HEK293 (cell line): ENCODE measurements at regions not wholly inside any gene's neighbourhood (a gene's known extent, or its start where the extent isn't known, plus 50 kb on each side); places are given as distances from the start of the nearest gene placed in this dataset.

ENCODE experiments used
- CTCF ChIA-PET: fragments of 350-600 bp; formaldehyde crosslinking; extraction: SDS; loops from one replicate; lab custom pipeline; 2021; ENCODE audit warnings: antibody characterized with exemption; lab: Yijun Ruan, JAX
- POLR2A ChIA-PET: fragments of 300-600 bp; formaldehyde crosslinking; extraction: SDS; loops from one replicate; lab custom pipeline; 2020; ENCODE audit warnings: antibody characterized with exemption, inconsistent platforms; lab: Yijun Ruan, JAX
- H3K27ac ChIP-seq: fragments of 200-500 bp; sonication (Bioruptor generic); 2 replicates; pipeline ENCODE4 v1.5.1; 2014; ENCODE audit warnings: low read depth, low read length, control low read depth, inconsistent platforms; ENCODE audit errors: extremely low read depth
- H3K36me3 ChIP-seq, 2 experiments: fragments of 200-500 bp in 1 of 2; sonication (Bioruptor generic) in 1 of 2; 1 replicate in 1 of 2; 2 replicates in 1 of 2; pipeline ENCODE4 v1.5.1; 2014 to 2017; ENCODE audit warnings: inconsistent platforms in 2 of 2, low read length in 2 of 2; ENCODE audit not compliant: control insufficient read depth in 2 of 2, insufficient read depth in 1 of 2
- H3K4me1 ChIP-seq: fragments of 200-500 bp; sonication (Bioruptor generic); 2 replicates; pipeline ENCODE4 v1.5.1; 2014; ENCODE audit warnings: mild to moderate bottlenecking, low read length, inconsistent platforms; ENCODE audit not compliant: control insufficient read depth, insufficient read depth
- H3K4me3 ChIP-seq: 2 replicates; pipeline ENCODE4 v1.5.1; 2011; ENCODE audit warnings: low read depth, mild to moderate bottlenecking, control low read depth, low read length, moderate library complexity
- H3K9me3 ChIP-seq: fragments of 200-500 bp; sonication (Bioruptor generic); 2 replicates; pipeline ENCODE4 v1.5.1; 2014; ENCODE audit warnings: low read depth, low read length, inconsistent platforms; ENCODE audit not compliant: control insufficient read depth, insufficient read depth
- BCL11A ChIP-seq: fragments of 450-650 bp; formaldehyde crosslinking; IDR thresholded peaks from 2 replicates; pipeline ENCODE4 v1.5.1; 2016; ENCODE audit warnings: low read depth, missing biosample characterization, missing genetic modification characterization
- FEZF1 ChIP-seq: fragments of 450-650 bp; formaldehyde crosslinking; IDR thresholded peaks from 2 replicates; pipeline ENCODE4 v1.5.1; 2016; ENCODE audit warnings: missing biosample characterization, missing genetic modification characterization
- GFI1B ChIP-seq: fragments of 450-650 bp; formaldehyde crosslinking; IDR thresholded peaks from 2 replicates; pipeline ENCODE4 v1.5.1; 2016; ENCODE audit warnings: missing biosample characterization, missing genetic modification characterization
- HOXC10 ChIP-seq: sonication (generic); formaldehyde crosslinking; IDR thresholded peaks from 2 replicates; pipeline ENCODE4 v1.8.1; 2023; ENCODE audit warnings: mild to moderate bottlenecking, missing genetic modification reagents
- ZBTB20 ChIP-seq: fragments of 450-650 bp; formaldehyde crosslinking; IDR thresholded peaks from 2 replicates; pipeline ENCODE4 v1.5.1; 2016; ENCODE audit warnings: missing biosample characterization, missing genetic modification characterization
- ZNF132 ChIP-seq: fragments of 450-650 bp; formaldehyde crosslinking; IDR thresholded peaks from 2 replicates; pipeline ENCODE4 v1.5.1; 2017; ENCODE audit warnings: missing biosample characterization, missing genetic modification characterization, borderline replicate concordance
- ZNF138 ChIP-seq: fragments of 450-650 bp; formaldehyde crosslinking; IDR thresholded peaks from 2 replicates; pipeline ENCODE4 v1.5.1; 2016; ENCODE audit warnings: missing biosample characterization, missing genetic modification characterization, borderline replicate concordance
- ZNF558 ChIP-seq: fragments of 450-650 bp; formaldehyde crosslinking; IDR thresholded peaks from 2 replicates; pipeline ENCODE4 v1.5.1; 2016; ENCODE audit warnings: missing biosample characterization, missing genetic modification characterization
- ZNF610 ChIP-seq: fragments of 450-650 bp; formaldehyde crosslinking; IDR thresholded peaks from 2 replicates; pipeline ENCODE4 v1.5.1; 2016; ENCODE audit warnings: missing biosample characterization, missing genetic modification characterization, borderline replicate concordance
- ZNF785 ChIP-seq: fragments of 450-650 bp; formaldehyde crosslinking; IDR thresholded peaks from 2 replicates; pipeline ENCODE4 v1.5.1; 2016; ENCODE audit warnings: missing biosample characterization, missing genetic modification characterization
- TF ChIP-seq, protein P1 (sequence below): fragments of 450-650 bp; formaldehyde crosslinking; IDR thresholded peaks from 2 replicates; pipeline ENCODE4 v1.5.1; 2017; ENCODE audit warnings: missing biosample characterization, missing genetic modification characterization
- TF ChIP-seq, protein P2 (sequence below): fragments of 450-650 bp; formaldehyde crosslinking; conservative IDR thresholded peaks from 2 replicates; pipeline ENCODE4 v1.5.1; 2016; ENCODE audit warnings: low read depth, missing biosample characterization, missing genetic modification characterization
- TF ChIP-seq, protein P3 (sequence below): fragments of 450-650 bp; formaldehyde crosslinking; IDR thresholded peaks from 2 replicates; pipeline ENCODE4 v1.5.1; 2016; ENCODE audit warnings: missing biosample characterization, missing genetic modification characterization
- TF ChIP-seq, protein P4 (sequence below): fragments of 450-650 bp; formaldehyde crosslinking; IDR thresholded peaks from 2 replicates; pipeline ENCODE4 v1.5.1; 2016; ENCODE audit warnings: missing biosample characterization, missing genetic modification characterization

DNA sequence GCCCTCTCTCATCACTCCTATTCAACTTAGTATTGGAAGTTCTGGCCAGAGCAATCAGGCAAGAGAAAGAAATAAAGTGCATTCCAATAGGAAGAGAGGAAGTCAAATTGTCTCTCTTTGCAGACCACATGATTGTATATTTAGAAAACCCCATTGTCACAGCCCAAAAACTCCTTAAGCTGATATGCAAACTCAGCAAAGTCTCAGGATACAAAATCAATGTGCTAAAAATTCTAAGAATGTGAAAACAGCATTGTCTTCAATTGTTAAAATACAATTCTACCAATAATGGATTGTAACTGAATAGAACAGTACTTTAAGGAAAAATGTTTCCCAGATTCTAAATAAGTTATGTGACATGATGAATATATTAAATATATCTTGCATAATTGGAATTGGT is 2269.2 kb upstream of the PCDH20 start:
- ChIA-PET POLR2A (no interaction called here), CTCF (no interaction called here)
- Histone ChIP-seq H3K4me1 (no peaks in the 10 kb centered on the region), H3K9me3 (no peaks in the 10 kb centered on the region), H3K36me3 (no peaks in the 10 kb centered on the region), H3K27ac (no peak overlapping the region), H3K4me3 (no peak overlapping the region)
- no peak for TF ChIP-seq GFI1B (tag by site-specific recombination)
- no peak for TF ChIP-seq BCL11A (tag by site-specific recombination)
- no peak for TF ChIP-seq ZNF558 (tag by site-specific recombination)
- TF ChIP-seq, protein P1, sequence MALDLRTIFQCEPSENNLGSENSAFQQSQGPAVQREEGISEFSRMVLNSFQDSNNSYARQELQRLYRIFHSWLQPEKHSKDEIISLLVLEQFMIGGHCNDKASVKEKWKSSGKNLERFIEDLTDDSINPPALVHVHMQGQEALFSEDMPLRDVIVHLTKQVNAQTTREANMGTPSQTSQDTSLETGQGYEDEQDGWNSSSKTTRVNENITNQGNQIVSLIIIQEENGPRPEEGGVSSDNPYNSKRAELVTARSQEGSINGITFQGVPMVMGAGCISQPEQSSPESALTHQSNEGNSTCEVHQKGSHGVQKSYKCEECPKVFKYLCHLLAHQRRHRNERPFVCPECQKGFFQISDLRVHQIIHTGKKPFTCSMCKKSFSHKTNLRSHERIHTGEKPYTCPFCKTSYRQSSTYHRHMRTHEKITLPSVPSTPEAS (tag by site-specific recombination), result no peak
- TF ChIP-seq, protein P2, sequence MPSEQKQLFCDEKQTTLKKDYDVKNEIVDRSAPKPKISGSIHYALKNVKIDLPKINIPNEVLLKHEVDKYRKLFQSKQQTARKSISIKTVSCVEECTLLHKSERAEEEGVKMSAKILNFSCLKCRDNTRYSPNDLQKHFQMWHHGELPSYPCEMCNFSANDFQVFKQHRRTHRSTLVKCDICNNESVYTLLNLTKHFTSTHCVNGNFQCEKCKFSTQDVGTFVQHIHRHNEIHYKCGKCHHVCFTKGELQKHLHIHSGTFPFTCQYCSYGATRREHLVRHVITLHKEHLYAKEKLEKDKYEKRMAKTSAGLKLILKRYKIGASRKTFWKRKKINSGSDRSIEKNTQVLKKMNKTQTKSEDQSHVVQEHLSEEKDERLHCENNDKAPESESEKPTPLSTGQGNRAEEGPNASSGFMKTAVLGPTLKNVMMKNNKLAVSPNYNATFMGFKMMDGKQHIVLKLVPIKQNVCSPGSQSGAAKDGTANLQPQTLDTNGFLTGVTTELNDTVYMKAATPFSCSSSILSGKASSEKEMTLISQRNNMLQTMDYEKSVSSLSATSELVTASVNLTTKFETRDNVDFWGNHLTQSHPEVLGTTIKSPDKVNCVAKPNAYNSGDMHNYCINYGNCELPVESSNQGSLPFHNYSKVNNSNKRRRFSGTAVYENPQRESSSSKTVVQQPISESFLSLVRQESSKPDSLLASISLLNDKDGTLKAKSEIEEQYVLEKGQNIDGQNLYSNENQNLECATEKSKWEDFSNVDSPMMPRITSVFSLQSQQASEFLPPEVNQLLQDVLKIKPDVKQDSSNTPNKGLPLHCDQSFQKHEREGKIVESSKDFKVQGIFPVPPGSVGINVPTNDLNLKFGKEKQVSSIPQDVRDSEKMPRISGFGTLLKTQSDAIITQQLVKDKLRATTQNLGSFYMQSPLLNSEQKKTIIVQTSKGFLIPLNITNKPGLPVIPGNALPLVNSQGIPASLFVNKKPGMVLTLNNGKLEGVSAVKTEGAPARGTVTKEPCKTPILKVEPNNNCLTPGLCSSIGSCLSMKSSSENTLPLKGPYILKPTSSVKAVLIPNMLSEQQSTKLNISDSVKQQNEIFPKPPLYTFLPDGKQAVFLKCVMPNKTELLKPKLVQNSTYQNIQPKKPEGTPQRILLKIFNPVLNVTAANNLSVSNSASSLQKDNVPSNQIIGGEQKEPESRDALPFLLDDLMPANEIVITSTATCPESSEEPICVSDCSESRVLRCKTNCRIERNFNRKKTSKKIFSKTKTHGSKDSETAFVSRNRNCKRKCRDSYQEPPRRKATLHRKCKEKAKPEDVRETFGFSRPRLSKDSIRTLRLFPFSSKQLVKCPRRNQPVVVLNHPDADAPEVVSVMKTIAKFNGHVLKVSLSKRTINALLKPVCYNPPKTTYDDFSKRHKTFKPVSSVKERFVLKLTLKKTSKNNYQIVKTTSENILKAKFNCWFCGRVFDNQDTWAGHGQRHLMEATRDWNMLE, result no peak
- TF ChIP-seq, protein P3, sequence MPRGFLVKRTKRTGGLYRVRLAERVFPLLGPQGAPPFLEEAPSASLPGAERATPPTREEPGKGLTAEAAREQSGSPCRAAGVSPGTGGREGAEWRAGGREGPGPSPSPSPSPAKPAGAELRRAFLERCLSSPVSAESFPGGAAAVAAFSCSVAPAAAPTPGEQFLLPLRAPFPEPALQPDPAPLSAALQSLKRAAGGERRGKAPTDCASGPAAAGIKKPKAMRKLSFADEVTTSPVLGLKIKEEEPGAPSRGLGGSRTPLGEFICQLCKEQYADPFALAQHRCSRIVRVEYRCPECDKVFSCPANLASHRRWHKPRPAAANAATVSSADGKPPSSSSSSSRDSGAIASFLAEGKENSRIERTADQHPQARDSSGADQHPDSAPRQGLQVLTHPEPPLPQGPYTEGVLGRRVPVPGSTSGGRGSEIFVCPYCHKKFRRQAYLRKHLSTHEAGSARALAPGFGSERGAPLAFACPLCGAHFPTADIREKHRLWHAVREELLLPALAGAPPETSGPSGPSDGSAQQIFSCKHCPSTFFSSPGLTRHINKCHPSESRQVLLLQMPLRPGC (tag by site-specific recombination), result no peak
- no peak for TF ChIP-seq ZNF610 (tag by site-specific recombination)
- no peak for TF ChIP-seq FEZF1 (tag by site-specific recombination)
- no peak for TF ChIP-seq ZNF138 (tag by site-specific recombination)
- no peak for TF ChIP-seq ZNF132 (tag by site-specific recombination)

- Histone ChIP-seq H3K9me3 (no peaks in the 10 kb centered on the region), H3K4me1 (no peaks in the 10 kb centered on the region), H3K27ac (no peak overlapping the region), H3K36me3 (no peaks in the 10 kb centered on the region), H3K4me3 (no peak overlapping the region)
- TF ChIP-seq, protein P4, sequence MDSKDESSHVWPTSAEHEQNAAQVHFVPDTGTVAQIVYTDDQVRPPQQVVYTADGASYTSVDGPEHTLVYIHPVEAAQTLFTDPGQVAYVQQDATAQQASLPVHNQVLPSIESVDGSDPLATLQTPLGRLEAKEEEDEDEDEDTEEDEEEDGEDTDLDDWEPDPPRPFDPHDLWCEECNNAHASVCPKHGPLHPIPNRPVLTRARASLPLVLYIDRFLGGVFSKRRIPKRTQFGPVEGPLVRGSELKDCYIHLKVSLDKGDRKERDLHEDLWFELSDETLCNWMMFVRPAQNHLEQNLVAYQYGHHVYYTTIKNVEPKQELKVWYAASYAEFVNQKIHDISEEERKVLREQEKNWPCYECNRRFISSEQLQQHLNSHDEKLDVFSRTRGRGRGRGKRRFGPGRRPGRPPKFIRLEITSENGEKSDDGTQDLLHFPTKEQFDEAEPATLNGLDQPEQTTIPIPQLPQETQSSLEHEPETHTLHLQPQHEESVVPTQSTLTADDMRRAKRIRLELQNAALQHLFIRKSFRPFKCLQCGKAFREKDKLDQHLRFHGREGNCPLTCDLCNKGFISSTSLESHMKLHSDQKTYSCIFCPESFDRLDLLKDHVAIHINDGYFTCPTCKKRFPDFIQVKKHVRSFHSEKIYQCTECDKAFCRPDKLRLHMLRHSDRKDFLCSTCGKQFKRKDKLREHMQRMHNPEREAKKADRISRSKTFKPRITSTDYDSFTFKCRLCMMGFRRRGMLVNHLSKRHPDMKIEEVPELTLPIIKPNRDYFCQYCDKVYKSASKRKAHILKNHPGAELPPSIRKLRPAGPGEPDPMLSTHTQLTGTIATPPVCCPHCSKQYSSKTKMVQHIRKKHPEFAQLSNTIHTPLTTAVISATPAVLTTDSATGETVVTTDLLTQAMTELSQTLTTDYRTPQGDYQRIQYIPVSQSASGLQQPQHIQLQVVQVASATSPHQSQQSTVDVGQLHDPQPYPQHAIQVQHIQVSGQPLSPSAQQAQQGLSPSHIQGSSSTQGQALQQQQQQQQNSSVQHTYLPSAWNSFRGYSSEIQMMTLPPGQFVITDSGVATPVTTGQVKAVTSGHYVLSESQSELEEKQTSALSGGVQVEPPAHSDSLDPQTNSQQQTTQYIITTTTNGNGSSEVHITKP, result no peak
- no peak for TF ChIP-seq HOXC10 (CRISPR knock-in tag)
- no peak for TF ChIP-seq ZNF785
- no peak for TF ChIP-seq ZBTB20
- ChIA-PET CTCF (no interaction called here), POLR2A (no interaction called here)
These were observed 2265.1 kb upstream of the PCDH20 start for GRCh38 chr13:63680704-63681103.
